ENCODE measurements at regions not wholly inside any gene's neighbourhood (a gene's known extent, or its start where the extent isn't known, plus 50 kb on each side); places are given as distances from the start of the nearest gene placed in this dataset.

- H3K27ac Mint-ChIP-seq = no peak overlapping the region
- no peak for ATAC-seq (ENCODE audit: low read depth)
These were observed 97.8 kb downstream of the PCDH1 start for GRCh38 chr5:141780240-141780951.

More at GRCh38 chr5:141780240-141780951, 97.8 kb downstream of the PCDH1 start:
- Histone ChIP-seq H4K20me1 (ENCODE audit: control insufficient read depth, insufficient read depth, low read length, poor library complexity, severe bottlenecking) (no peaks in the 10 kb centered on the region), H3K27me3 (replicated peaks in 1 of 4; ENCODE audit: control extremely low read depth in 1 of 4, control insufficient read depth in 3 of 4, insufficient read depth in 4 of 4, low read length in 3 of 4) (peaks cover 0 to 5% (median 0%) of the 10 kb centered on the region in 4 experiments), H3K79me2 (ENCODE audit: control insufficient read depth, insufficient read depth, low read length) (no peaks in the 10 kb centered on the region), H3K27ac (ENCODE audit: low read length in 2 of 2) (no peak overlapping the region), H3K36me3 (replicated peaks in 1 of 2; ENCODE audit: control extremely low read depth in 1 of 2, control insufficient read depth in 1 of 2, extremely low read depth in 1 of 2, insufficient read depth in 2 of 2, low read length in 1 of 2) (no peaks in the 10 kb centered on the region), H3K9ac (ENCODE audit: low read length) (no peak overlapping the region), H3K9me3 (ENCODE audit: control extremely low read depth in 1 of 3, control insufficient read depth in 2 of 3, insufficient read depth in 1 of 3, low read length in 2 of 3) (peaks cover 0 to 2% (median 0%) of the 10 kb centered on the region in 3 donors), H3K4me1 (ENCODE audit: control insufficient read depth in 2 of 2, insufficient read depth in 2 of 2, low read length in 2 of 2) (no peaks in the 10 kb centered on the region), H3K4me2 (replicated peaks; ENCODE audit: low read depth, low read length, poor library complexity, severe bottlenecking) (no peak overlapping the region), H2AFZ (ENCODE audit: insufficient read depth, low read depth, low read length, poor library complexity, severe bottlenecking) (no peak overlapping the region), H3K4me3 (ENCODE audit: control extremely low read depth in 1 of 5, extremely low read depth in 1 of 5, insufficient read depth in 1 of 5, low read depth in 2 of 5, low read length in 4 of 5) (no peak overlapping the region)
- no peak overlapping the region for H3K4me3 Mint-ChIP-seq
- 79% methylated on average over 9 of the region's 10 CpGs for WGBS (ENCODE audit: insufficient coverage)
- DNase-seq = no peak
- TF ChIP-seq CTCF (IDR thresholded peaks at IDR 0.05) = no peak
- no peak for TF ChIP-seq EZH2 (IDR thresholded peaks at IDR 0.05; ENCODE audit: borderline replicate concordance, insufficient read depth, low read depth, low read length, poor library complexity, severe bottlenecking)
- H3K9me3 Mint-ChIP-seq (ENCODE audit: insufficient read depth) = peaks cover 2% of the 10 kb centered on the region
- intact Hi-C loops (cut with micrococcal nuclease) = no loop called here
- ChIA-PET POLR2A (interaction anchor here (0.6 kb wide), 1 partner anchor 59 kb away, joined by 3 read pairs; no protein-coding TSS in a partner anchor), CTCF (no interaction called here)
- peaks cover 21% of the 10 kb centered on the region for H3K27me3 Mint-ChIP-seq
- H3K4me1 Mint-ChIP-seq = no peaks in the 10 kb centered on the region

Measured in B cell (primary cell).